VCaP (cell line): ENCODE measurements at regions not wholly inside any gene's neighbourhood (a gene's known extent, or its start where the extent isn't known, plus 50 kb on each side); places are given as distances from the start of the nearest gene placed in this dataset.

Experiments
- H3K27ac ChIP-seq: fragments of 450-650 bp; 2 replicates; pipeline ENCODE4 v1.5.1; 2017
- CTCF ChIP-seq: fragments of 450-650 bp; conservative IDR thresholded peaks from 2 replicates; pipeline ENCODE4 v1.5.1; 2017; ENCODE audit warnings: mild to moderate bottlenecking, moderate library complexity

DNA sequence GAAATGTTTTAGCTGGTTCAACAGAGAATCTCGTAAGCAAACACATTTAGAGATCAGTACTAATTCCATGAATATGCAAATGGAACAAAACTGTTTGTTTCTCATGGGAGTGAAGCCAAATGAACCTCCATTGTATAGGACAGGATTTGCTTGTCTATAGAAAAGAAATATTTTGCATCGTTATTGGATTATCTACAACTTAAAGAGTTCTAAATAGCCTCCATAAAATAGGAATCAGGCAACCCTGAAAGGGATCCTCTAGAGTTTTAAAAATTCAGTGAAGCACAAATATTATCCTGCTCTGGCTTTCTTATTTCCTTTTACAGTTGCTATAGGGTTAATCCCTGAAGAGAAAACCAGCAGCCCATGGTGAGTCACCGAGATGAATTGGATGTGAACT is 378.4 kb upstream of the NRXN1 start:
- no peak for TF ChIP-seq CTCF
- no peak overlapping the region for H3K27ac ChIP-seq

DNA sequence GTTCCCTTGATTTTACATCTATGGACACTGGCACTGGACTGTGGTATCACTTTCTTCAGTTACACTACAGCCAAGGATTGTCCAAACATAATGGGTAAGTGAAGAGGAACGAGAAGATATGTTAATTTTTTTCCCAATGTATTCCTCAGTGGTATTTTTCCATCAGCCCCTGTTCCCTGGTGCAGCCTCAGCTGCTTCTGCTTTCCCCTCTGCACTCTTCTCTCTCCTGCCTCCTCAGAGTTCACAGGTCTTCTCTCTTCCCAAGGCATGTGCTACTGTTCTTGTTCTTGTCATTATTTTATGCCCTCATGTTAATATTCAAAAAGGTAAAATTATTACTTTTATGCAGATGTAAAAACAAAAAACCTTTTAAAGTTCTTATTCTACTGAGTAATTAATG is 378.0 kb upstream of the NRXN1 start:
- no peak overlapping the region for H3K27ac ChIP-seq
- TF ChIP-seq CTCF, result no peak

- H3K27ac ChIP-seq, result no peak overlapping the region
- no peak for TF ChIP-seq CTCF
Measured at GRCh38 chr2:51404226-51404625, 372.3 kb upstream of the NRXN1 start.

DNA sequence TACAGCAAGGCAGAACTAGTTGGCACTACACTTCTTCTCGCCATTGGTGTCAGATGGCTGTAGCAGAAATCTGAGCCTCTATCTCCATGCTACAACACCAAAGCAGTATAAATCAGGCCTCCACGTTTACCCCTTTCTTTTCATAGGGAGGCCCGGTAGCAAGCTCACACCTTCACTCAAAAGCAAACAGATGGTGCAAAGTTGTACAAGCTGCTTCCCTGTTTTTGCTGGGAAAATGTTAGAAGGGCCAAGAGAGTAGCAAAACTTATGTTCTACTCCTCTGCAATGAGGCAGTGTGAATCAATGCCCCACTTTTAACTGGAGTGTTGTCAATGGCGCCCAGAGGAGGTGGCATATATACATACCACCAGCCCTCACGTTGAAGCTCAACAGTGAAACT is 369.6 kb upstream of the NRXN1 start:
- H3K27ac ChIP-seq, result no peak overlapping the region
- no peak for TF ChIP-seq CTCF

- no peak for TF ChIP-seq CTCF
- no peak overlapping the region for H3K27ac ChIP-seq
Measured at GRCh38 chr2:51387235-51387634, 355.3 kb upstream of the NRXN1 start.

- no peak overlapping the region for H3K27ac ChIP-seq
- TF ChIP-seq CTCF, result no peak
Measured at GRCh38 chr2:51379997-51380396, 348.1 kb upstream of the NRXN1 start.

DNA sequence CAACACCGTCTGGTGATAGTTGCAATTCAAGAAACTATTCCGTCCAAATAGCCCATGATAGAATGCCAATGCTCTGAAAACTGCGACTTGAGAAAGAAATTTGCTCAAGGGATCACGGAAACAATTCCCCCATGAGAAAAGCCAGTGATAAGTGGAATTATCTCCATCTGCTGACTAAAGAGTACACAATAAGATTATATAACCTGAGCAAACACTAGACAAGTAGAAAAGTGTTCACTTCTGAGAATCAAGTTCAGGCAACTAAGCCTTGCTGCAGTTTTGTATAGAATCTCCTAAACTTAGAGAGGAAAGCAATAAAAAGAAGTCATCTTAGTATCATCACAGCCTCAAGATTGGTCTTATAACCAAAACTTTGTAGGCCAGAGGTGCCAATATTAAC is 336.3 kb upstream of the NRXN1 start:
- no peak for TF ChIP-seq CTCF
- no peak overlapping the region for H3K27ac ChIP-seq

GRCh38 chr2:51350100-51350499 is 318.2 kb upstream of the NRXN1 start:
- no peak for TF ChIP-seq CTCF
- H3K27ac ChIP-seq, result no peak overlapping the region
